ENCODE measurements at regions not wholly inside any gene's neighbourhood (a gene's known extent, or its start where the extent isn't known, plus 50 kb on each side); places are given as distances from the start of the nearest gene placed in this dataset.
A peak's percentile ranks its signal among the peaks of the same experiment; 100 is the strongest.

DNA sequence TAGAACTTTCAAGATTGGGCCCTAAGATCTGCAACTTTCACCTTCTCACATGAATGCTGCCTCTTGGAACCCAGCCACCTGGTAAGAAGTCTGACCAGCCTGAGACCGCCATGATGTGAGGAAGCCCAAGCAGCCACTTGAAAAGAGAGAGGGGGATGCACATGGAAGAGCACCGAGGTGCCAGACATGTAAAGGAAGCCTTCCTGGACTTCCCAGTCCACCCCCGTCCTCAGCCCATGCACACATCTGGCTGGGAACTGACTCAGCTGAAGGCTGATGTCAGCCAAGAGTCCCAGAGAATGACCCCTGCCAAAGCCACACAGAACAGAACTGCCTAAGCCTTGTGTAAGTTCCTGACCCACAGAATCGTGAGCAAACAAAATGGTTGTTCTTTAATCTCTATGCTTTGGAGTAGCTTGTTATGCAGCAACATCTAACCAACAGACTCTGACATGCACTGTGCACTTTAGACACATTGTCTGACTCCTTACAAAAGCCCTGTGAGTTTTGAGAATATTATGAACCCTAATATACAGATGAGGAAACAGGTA is 86.7 kb downstream of the RMI2 start (continued):
- TF ChIP-seq HOMEZ (CRISPR knock-in tag; IDR thresholded peaks at IDR 0.05; ENCODE audit: low read depth) (0 out of 2 replicates have a peak, but pooled peaks have one; percentile 42), MAFF (IDR thresholded peaks at IDR 0.05; ENCODE audit: low read depth, low read length) (no peak), FOSL2 (CRISPR knock-in tag; IDR thresholded peaks at IDR 0.05) (peak; percentile 67), ZNF792 (CRISPR knock-in tag; IDR thresholded peaks at IDR 0.05) (0 out of 2 replicates have a peak, but pooled peaks have one; percentile 51), RNF219 (CRISPR knock-in tag; IDR thresholded peaks at IDR 0.05) (no peak), ZNF282 (IDR thresholded peaks at IDR 0.05; ENCODE audit: partially characterized antibody) (no peak), ELF4 (CRISPR knock-in tag; IDR thresholded peaks at IDR 0.05; ENCODE audit: borderline replicate concordance) (no peak), NBN (conservative IDR thresholded peaks at IDR 0.05) (no peak), NFE2 (CRISPR knock-in tag; IDR thresholded peaks at IDR 0.05) (no peak), EHMT2 (IDR thresholded peaks at IDR 0.05; ENCODE audit: borderline replicate concordance, low read depth, low read length) (0 out of 2 replicates have a peak, but pooled peaks have one; percentile 53), ZFP41 (CRISPR knock-in tag; IDR thresholded peaks at IDR 0.05; ENCODE audit: borderline replicate concordance) (no peak), MZF1 (CRISPR knock-in tag; IDR thresholded peaks at IDR 0.05; ENCODE audit: borderline replicate concordance) (no peak), ZNF383 (CRISPR knock-in tag; IDR thresholded peaks at IDR 0.05; ENCODE audit: borderline replicate concordance) (no peak), ZNF331 (CRISPR knock-in tag; IDR thresholded peaks at IDR 0.05) (peak; percentile 55; the same call in 1 of the 2 replicates), ZFP37 (CRISPR knock-in tag; IDR thresholded peaks at IDR 0.05; ENCODE audit: borderline replicate concordance) (no peak), PAWR (CRISPR knock-in tag; IDR thresholded peaks at IDR 0.05; ENCODE audit: borderline replicate concordance) (no peak), TFDP2 (CRISPR knock-in tag; IDR thresholded peaks at IDR 0.05) (no peak)
- TF ChIP-seq, protein P1, sequence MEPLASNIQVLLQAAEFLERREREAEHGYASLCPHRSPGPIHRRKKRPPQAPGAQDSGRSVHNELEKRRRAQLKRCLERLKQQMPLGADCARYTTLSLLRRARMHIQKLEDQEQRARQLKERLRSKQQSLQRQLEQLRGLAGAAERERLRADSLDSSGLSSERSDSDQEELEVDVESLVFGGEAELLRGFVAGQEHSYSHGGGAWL (CRISPR knock-in tag; IDR thresholded peaks at IDR 0.05), result no peak
- TF ChIP-seq, protein P2, sequence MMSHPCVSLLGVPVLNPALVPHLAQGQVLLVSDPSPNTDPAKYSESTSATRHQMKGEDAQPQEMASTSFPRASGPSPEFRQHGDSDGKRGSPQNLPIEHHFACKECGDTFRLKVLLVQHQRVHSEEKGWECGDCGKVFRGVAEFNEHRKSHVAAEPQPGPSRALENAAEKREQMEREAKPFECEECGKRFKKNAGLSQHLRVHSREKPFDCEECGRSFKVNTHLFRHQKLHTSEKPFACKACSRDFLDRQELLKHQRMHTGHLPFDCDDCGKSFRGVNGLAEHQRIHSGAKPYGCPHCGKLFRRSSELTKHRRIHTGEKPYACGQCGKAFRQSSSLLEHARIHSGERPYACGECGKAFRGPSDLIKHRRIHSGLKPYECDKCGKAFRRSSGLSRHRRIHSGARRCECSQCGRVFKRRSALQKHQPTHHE (CRISPR knock-in tag; IDR thresholded peaks at IDR 0.05; ENCODE audit: borderline replicate concordance), result no peak
- TF ChIP-seq, protein P3, sequence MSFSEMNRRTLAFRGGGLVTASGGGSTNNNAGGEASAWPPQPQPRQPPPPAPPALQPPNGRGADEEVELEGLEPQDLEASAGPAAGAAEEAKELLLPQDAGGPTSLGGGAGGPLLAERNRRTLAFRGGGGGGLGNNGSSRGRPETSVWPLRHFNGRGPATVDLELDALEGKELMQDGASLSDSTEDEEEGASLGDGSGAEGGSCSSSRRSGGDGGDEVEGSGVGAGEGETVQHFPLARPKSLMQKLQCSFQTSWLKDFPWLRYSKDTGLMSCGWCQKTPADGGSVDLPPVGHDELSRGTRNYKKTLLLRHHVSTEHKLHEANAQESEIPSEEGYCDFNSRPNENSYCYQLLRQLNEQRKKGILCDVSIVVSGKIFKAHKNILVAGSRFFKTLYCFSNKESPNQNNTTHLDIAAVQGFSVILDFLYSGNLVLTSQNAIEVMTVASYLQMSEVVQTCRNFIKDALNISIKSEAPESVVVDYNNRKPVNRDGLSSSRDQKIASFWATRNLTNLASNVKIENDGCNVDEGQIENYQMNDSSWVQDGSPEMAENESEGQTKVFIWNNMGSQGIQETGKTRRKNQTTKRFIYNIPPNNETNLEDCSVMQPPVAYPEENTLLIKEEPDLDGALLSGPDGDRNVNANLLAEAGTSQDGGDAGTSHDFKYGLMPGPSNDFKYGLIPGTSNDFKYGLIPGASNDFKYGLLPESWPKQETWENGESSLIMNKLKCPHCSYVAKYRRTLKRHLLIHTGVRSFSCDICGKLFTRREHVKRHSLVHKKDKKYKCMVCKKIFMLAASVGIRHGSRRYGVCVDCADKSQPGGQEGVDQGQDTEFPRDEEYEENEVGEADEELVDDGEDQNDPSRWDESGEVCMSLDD (CRISPR knock-in tag; IDR thresholded peaks at IDR 0.05; ENCODE audit: borderline replicate concordance), result no peak

All from HepG2 (cell line).